Adrenal gland (tissue), 9 donors: ENCODE measurements at regions not wholly inside any gene's neighbourhood (a gene's known extent, or its start where the extent isn't known, plus 50 kb on each side); places are given as distances from the start of the nearest gene placed in this dataset.

Experiments
- DNase-seq, 7 donors: peaks; one replicate each; pipeline ENCODE4 v3.0.0-alpha.2; 2019 to 2020
- H3K27ac ChIP-seq, 5 donors: fragments of 200-600 bp; sonication (generic) in 4 of 5; 1 replicate in 3 of 5; 2 replicates in 2 of 5; pipeline versions ENCODE4 v1.5.1 to v1.8.0; 2016 to 2020; ENCODE audit warnings: mild to moderate bottlenecking in 1 of 5
- H3K27me3 ChIP-seq: fragments of 200-600 bp; 2 replicates; pipeline ENCODE4 v1.8.0; 2021
- H3K36me3 ChIP-seq, 2 donors: fragments of 200-600 bp; replicated peaks in 1 of 2; 1 replicate in 1 of 2; 2 replicates in 1 of 2; pipeline versions ENCODE4 v1.5.1 to v1.8.0; 2018 to 2022
- H3K4me1 ChIP-seq, 2 donors: fragments of 200-600 bp; replicated peaks in 1 of 2; 1 replicate in 1 of 2; 2 replicates in 1 of 2; pipeline versions ENCODE4 v1.5.1 to v1.8.0; 2018 to 2021
- H3K4me3 ChIP-seq, 4 donors: fragments of 200-600 bp; sonication (generic) in 3 of 4; one replicate each; pipeline ENCODE4 v1.5.1; 2016 to 2018
- H3K9me3 ChIP-seq, 3 donors: fragments of 200-600 bp; sonication (generic) in 1 of 3; replicated peaks in 1 of 3; 1 replicate in 2 of 3; 2 replicates in 1 of 3; pipeline versions ENCODE4 v1.5.1 to v1.8.0; 2016 to 2021
- POLR2A ChIP-seq, 2 donors: fragments of 450-650 bp; IDR thresholded peaks; one replicate each; pipeline ENCODE4 v1.6.1; 2017; ENCODE audit warnings: antibody characterized with exemption in 2 of 2, mild to moderate bottlenecking in 2 of 2, moderate library complexity in 1 of 2
- WGBS, 4 donors: extraction: QIAGEN DNeasy Blood & Tissue Kit in 2 of 4; methylation state at CpG; one replicate each; pipeline versions ENCODE4 v1.1.5 to v1.1.7; 2013 to 2017; 5-methylcytosine and 5-hydroxymethylcytosine counted together
- intact Hi-C, 2 donors: fragments of 100-400 bp; cut with DNase I; formaldehyde crosslinking; loops; one replicate each; pipeline versions ENCODE4 v1.14.1 to v1.15.0; 2022 to 2023
- TF ChIP-seq, protein P1 (sequence below), 6 experiments: fragments of 450-650 bp in 4 of 6; fragments of 200-600 bp in 2 of 6; sonication (generic) in 1 of 6; IDR thresholded peaks; 1 replicate in 5 of 6; 2 replicates in 1 of 6; pipeline versions ENCODE4 v1.5.1 to v1.8.0; 2016 to 2021; ENCODE audit warnings: antibody characterized with exemption in 6 of 6, mild to moderate bottlenecking in 2 of 6, moderate library complexity in 1 of 6
- donor health status: healthy with polysubstance abuse.
- donor health status: Bipolar disorder and iron deficiency.
- donor health status: DM: yes; HTN: yes; CAD: no.
- donor health status: DM: no; HTN: no; CAD: no.
- donor health status: DM: no; HTN: no; CAD: no.

DNA sequence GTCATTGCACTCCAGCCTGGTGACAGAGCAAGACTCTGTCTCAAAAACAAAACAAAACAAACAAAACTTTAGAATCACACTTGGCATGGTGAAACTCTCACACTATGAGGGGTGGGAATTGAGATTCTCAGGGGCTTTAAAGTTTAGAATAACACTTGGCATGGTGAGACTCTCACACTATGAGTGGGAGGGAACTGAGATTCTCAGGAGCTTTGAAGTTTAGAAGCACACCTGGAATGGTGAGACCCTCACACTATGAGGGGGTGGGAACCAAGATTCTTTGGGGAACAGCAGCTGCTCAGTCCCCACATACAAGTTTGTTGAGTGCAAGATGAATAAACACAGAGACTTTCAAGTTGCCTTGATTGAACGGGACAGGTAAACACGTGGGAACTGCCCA is 149.4 kb downstream of the HSD17B3 start:
- Histone ChIP-seq H3K4me3 (no peak overlapping the region), H3K9me3 (no peaks in the 10 kb centered on the region), H3K36me3 (no peaks in the 10 kb centered on the region), H3K4me1 (no peaks in the 10 kb centered on the region), H3K27me3 (no peaks in the 10 kb centered on the region), H3K27ac (no peak overlapping the region)
- TF ChIP-seq POLR2A (IDR thresholded peaks at IDR 0.05): no peak
- TF ChIP-seq, protein P1, sequence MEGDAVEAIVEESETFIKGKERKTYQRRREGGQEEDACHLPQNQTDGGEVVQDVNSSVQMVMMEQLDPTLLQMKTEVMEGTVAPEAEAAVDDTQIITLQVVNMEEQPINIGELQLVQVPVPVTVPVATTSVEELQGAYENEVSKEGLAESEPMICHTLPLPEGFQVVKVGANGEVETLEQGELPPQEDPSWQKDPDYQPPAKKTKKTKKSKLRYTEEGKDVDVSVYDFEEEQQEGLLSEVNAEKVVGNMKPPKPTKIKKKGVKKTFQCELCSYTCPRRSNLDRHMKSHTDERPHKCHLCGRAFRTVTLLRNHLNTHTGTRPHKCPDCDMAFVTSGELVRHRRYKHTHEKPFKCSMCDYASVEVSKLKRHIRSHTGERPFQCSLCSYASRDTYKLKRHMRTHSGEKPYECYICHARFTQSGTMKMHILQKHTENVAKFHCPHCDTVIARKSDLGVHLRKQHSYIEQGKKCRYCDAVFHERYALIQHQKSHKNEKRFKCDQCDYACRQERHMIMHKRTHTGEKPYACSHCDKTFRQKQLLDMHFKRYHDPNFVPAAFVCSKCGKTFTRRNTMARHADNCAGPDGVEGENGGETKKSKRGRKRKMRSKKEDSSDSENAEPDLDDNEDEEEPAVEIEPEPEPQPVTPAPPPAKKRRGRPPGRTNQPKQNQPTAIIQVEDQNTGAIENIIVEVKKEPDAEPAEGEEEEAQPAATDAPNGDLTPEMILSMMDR (IDR thresholded peaks at IDR 0.05): no peak
- WGBS, 4 donors: 62 to 96% (median 76%) methylated on average over 2 of the region's 2 CpGs
- no peak for DNase-seq
- intact Hi-C loops: no loop called here

DNA sequence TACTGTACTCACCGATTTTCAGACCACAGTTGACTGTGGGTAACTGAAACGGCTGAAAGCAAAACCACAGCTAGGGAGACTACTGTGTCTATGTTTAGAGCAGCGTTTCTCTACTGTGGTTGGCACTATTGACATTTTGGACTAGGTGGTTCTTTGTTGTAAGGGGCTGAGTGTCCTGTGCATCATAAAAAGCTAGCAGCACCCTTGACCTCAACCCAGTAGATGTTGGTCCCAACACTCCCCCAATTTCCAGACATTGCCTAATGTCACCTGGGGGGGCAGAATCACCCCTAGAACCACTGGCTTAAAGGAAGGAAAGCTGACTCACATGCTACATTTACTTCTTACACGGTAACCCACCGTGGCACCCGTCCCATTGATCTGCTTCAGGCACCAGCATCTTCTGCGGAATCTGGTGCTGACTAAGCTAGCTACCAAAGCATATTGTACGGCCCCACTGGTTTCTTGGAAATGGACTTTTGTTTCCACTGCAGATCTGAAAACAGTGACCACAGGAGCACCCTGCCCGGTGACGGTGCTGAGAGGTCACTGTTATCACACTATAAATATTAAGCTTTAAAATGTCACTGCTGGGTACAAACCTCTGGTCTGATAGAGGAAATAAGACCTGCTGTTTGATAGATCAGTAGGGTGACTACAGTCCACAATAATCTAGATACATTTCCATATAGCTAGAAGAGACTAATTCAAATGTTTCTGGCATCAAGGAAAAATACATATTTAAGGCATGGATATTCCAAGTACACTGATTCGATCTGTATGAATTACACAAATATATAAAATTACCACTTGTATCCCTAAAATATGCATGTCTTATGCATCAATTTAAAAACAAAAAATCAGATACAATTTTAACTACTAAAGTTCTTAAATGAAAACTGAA is 151.4 kb downstream of the HSD17B3 start:
- WGBS, 4 donors: 65 to 79% (median 74%) methylated on average over 11 of the region's 11 CpGs
- Histone ChIP-seq H3K4me3 (no peak overlapping the region), H3K4me1 (no peaks in the 10 kb centered on the region), H3K9me3 (no peaks in the 10 kb centered on the region), H3K27ac (no peak overlapping the region), H3K36me3 (no peaks in the 10 kb centered on the region), H3K27me3 (no peaks in the 10 kb centered on the region)
- intact Hi-C loops: no loop called here
- TF ChIP-seq, protein P1 (IDR thresholded peaks at IDR 0.05): no peak
- no peak for TF ChIP-seq POLR2A (IDR thresholded peaks at IDR 0.05)
- DNase-seq: no peak

DNA sequence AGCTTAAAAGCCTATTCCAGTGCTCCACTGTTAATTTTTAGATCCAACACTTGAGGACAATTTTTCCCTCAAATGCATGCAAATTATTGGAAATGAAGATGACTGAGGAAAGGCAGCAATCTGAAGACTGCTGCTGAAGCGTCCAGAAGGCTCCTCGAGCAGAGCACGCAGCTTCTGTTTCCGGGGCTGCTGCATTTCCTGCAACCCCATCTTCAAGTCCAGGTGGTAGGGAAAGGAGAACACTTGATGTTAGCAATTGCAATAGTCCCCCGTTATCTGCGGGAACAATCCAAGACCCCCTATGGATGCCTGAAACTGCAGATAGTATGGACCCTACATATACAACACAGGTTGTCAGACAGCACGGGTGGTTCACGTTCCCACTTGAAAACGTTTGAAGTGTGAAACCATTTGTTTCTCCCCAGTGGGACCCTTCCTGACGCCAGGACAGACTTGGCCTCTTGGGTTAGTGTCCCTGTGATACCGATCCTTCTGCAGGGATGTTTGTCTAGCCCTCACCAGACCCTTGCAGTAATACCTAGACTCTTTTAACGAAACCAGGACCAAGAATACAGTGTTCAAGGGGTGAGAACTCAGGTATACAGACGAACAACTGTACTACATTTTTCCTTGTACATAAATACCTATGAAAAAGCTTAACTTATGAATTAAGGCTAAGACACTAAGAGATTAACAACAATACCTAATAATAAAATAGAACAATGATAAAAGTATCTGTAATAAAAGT is 152.3 kb downstream of the HSD17B3 start:
- no peak for TF ChIP-seq POLR2A (IDR thresholded peaks at IDR 0.05)
- TF ChIP-seq, protein P1 (IDR thresholded peaks at IDR 0.05): no peak
- no peaks in the 10 kb centered on the region for H3K27me3 ChIP-seq
- no peak overlapping the region for H3K27ac ChIP-seq
- 39 to 55% (median 49%) methylated on average over 12 to 13 of the region's 13 CpGs for WGBS, 4 donors
- H3K4me3 ChIP-seq: no peak overlapping the region
- H3K4me1 ChIP-seq: no peaks in the 10 kb centered on the region
- intact Hi-C loops: no loop called here
- H3K9me3 ChIP-seq: no peaks in the 10 kb centered on the region
- H3K36me3 ChIP-seq: no peaks in the 10 kb centered on the region
- no peak for DNase-seq
